ENCODE measurements at regions not wholly inside any gene's neighbourhood (a gene's known extent, or its start where the extent isn't known, plus 50 kb on each side); places are given as distances from the start of the nearest gene placed in this dataset.
A peak's percentile ranks its signal among the peaks of the same experiment; 100 is the strongest.

GRCh38 chr5:147972076-147972840 is 65.9 kb upstream of the C5orf46 start:
- BruUV-seq (replicated peaks): no TSS peak
- Histone ChIP-seq H4K20me1 (ENCODE audit: low read length) (no peaks in the 10 kb centered on the region), H3K27me3 (ENCODE audit: low read length) (no peaks in the 10 kb centered on the region), H3K9me2 (replicated peaks; ENCODE audit: low read length) (no peaks in the 10 kb centered on the region), H3K36me3 (ENCODE audit: low read depth, low read length) (no peaks in the 10 kb centered on the region), H3K4me1 (ENCODE audit: insufficient read depth, low read length) (peaks cover 11% of the 10 kb centered on the region), H3K9me3 (ENCODE audit: low read length) (no peaks in the 10 kb centered on the region), H3K4me3 (ENCODE audit: low read length) (no peak overlapping the region), H3K4me2 (ENCODE audit: low read length) (no peak overlapping the region), H3K79me2 (ENCODE audit: low read length) (no peaks in the 10 kb centered on the region), H2AFZ (ENCODE audit: low read length) (no peak overlapping the region), H3F3A (ENCODE audit: low read length, unreplicated experiment) (no peaks in the 10 kb centered on the region), H3K9ac (ENCODE audit: low read length) (no peak overlapping the region), H3K27ac (ENCODE audit: low read length) (no peak overlapping the region)
- POLR2A ChIA-PET (ENCODE audit: unreplicated experiment): no interaction called here
- intact Hi-C loops (cut with micrococcal nuclease): no loop called here
- ATAC-seq (peak; percentile 78), DNase-seq (peak; percentile 50)
- TF ChIP-seq, protein P1, sequence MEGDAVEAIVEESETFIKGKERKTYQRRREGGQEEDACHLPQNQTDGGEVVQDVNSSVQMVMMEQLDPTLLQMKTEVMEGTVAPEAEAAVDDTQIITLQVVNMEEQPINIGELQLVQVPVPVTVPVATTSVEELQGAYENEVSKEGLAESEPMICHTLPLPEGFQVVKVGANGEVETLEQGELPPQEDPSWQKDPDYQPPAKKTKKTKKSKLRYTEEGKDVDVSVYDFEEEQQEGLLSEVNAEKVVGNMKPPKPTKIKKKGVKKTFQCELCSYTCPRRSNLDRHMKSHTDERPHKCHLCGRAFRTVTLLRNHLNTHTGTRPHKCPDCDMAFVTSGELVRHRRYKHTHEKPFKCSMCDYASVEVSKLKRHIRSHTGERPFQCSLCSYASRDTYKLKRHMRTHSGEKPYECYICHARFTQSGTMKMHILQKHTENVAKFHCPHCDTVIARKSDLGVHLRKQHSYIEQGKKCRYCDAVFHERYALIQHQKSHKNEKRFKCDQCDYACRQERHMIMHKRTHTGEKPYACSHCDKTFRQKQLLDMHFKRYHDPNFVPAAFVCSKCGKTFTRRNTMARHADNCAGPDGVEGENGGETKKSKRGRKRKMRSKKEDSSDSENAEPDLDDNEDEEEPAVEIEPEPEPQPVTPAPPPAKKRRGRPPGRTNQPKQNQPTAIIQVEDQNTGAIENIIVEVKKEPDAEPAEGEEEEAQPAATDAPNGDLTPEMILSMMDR (conservative IDR thresholded peaks at IDR 0.05; ENCODE audit: low read depth, low read length): no peak
- no peak for TF ChIP-seq EZH2 (IDR thresholded peaks at IDR 0.05; ENCODE audit: low read length, unreplicated experiment)
- TF ChIP-seq EZH2phosphoT487 (IDR thresholded peaks at IDR 0.05; ENCODE audit: borderline replicate concordance, low read length): no peak
- CTCF ChIA-PET: no interaction called here

DNA sequence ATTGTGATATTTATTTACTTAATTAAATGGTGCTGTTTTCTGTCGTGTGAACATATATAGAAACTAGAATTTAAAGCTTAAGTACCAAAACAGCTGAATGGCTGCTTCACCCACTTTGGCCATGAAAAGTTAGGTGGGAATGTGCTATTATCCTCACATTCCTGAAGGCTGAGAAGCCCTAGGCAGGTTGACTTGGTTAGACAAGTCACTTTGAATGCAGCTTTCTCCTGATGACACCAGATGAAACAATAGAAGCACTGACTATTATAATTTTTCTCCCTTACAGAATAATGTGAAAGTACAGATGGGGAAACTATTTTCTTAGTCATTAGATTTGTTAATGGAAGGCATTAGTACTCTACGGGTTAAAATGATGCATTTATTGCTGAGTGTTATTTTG is 65.1 kb upstream of the C5orf46 start:
- BruUV-seq (replicated peaks): no TSS peak
- intact Hi-C loops (cut with micrococcal nuclease): loop anchor here (2.0 kb wide), 1 partner anchor 17 kb away; no protein-coding TSS in a partner anchor
- Histone ChIP-seq H3F3A (ENCODE audit: low read length, unreplicated experiment) (no peaks in the 10 kb centered on the region), H3K27ac (ENCODE audit: low read length) (no peak overlapping the region), H3K79me2 (ENCODE audit: low read length) (no peaks in the 10 kb centered on the region), H4K20me1 (ENCODE audit: low read length) (no peaks in the 10 kb centered on the region), H3K9me2 (replicated peaks; ENCODE audit: low read length) (no peaks in the 10 kb centered on the region), H3K36me3 (ENCODE audit: low read depth, low read length) (no peaks in the 10 kb centered on the region), H3K9ac (ENCODE audit: low read length) (no peak overlapping the region), H3K4me1 (ENCODE audit: insufficient read depth, low read length) (peaks cover 11% of the 10 kb centered on the region), H3K9me3 (ENCODE audit: low read length) (no peaks in the 10 kb centered on the region), H2AFZ (ENCODE audit: low read length) (no peak overlapping the region), H3K4me3 (ENCODE audit: low read length) (no peak overlapping the region), H3K4me2 (ENCODE audit: low read length) (no peak overlapping the region), H3K27me3 (ENCODE audit: low read length) (no peaks in the 10 kb centered on the region)
- ChIA-PET CTCF (no interaction called here), POLR2A (ENCODE audit: unreplicated experiment) (no interaction called here)
- no peak for ATAC-seq
- TF ChIP-seq EZH2phosphoT487 (IDR thresholded peaks at IDR 0.05; ENCODE audit: borderline replicate concordance, low read length): no peak
- TF ChIP-seq, protein P1 (conservative IDR thresholded peaks at IDR 0.05; ENCODE audit: low read depth, low read length): no peak
- TF ChIP-seq EZH2 (IDR thresholded peaks at IDR 0.05; ENCODE audit: low read length, unreplicated experiment): no peak
- DNase-seq: peak; percentile 29

DNA sequence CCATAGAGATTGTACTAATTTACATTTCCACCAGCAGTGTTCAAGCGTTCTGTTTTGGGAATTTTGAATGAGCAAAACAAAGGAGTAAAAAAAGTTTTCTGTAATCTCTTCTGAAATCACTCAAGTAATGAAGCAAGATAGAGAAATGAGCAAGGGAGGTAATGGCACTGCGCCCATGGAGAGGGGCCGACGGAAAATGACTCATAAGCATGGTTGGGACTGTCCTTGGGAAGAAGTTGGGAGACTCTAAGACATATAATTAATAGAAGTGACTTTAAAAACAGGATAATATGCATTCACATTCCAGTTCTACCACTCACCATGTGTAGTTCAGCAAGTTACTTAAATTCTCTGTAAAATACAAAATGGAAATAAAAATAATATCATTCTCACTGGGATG is 62.5 kb upstream of the C5orf46 start:
- H3K79me2 ChIP-seq (ENCODE audit: low read length): no peaks in the 10 kb centered on the region
- H3F3A ChIP-seq (ENCODE audit: low read length, unreplicated experiment): no peaks in the 10 kb centered on the region
- no peak overlapping the region for H3K4me3 ChIP-seq (ENCODE audit: low read length)
- no peaks in the 10 kb centered on the region for H3K9me2 ChIP-seq (replicated peaks; ENCODE audit: low read length)
- H3K4me2 ChIP-seq (ENCODE audit: low read length): no peak overlapping the region
- POLR2A ChIA-PET (ENCODE audit: unreplicated experiment): no interaction called here
- no peak for TF ChIP-seq EZH2 (IDR thresholded peaks at IDR 0.05; ENCODE audit: low read length, unreplicated experiment)
- TF ChIP-seq EZH2phosphoT487 (IDR thresholded peaks at IDR 0.05; ENCODE audit: borderline replicate concordance, low read length): no peak
- TF ChIP-seq, protein P1 (conservative IDR thresholded peaks at IDR 0.05; ENCODE audit: low read depth, low read length): no peak
- no peaks in the 10 kb centered on the region for H3K9me3 ChIP-seq (ENCODE audit: low read length)
- H3K9ac ChIP-seq (ENCODE audit: low read length): no peak overlapping the region
- H3K27me3 ChIP-seq (ENCODE audit: low read length): no peaks in the 10 kb centered on the region
- H2AFZ ChIP-seq (ENCODE audit: low read length): no peak overlapping the region
- H3K27ac ChIP-seq (ENCODE audit: low read length): no peak overlapping the region
- no peaks in the 10 kb centered on the region for H4K20me1 ChIP-seq (ENCODE audit: low read length)
- no peaks in the 10 kb centered on the region for H3K36me3 ChIP-seq (ENCODE audit: low read depth, low read length)
- H3K4me1 ChIP-seq (ENCODE audit: insufficient read depth, low read length): peaks cover 11% of the 10 kb centered on the region
- CTCF ChIA-PET: no interaction called here
- ATAC-seq (no peak), DNase-seq (peak; percentile 36)
- intact Hi-C loops (cut with micrococcal nuclease): no loop called here
- BruUV-seq (replicated peaks): no TSS peak
